ENCODE measurements at regions not wholly inside any gene's neighbourhood (a gene's known extent, or its start where the extent isn't known, plus 50 kb on each side); places are given as distances from the start of the nearest gene placed in this dataset.

- no peak overlapping the region for H2BK15ac ChIP-seq (ENCODE audit: low read depth, low read length)
- H3K23ac ChIP-seq (ENCODE audit: low read depth, low read length): no peak overlapping the region
- H2BK120ac ChIP-seq (ENCODE audit: low read depth, low read length): no peak overlapping the region
- no peaks in the 10 kb centered on the region for H3K4me1 ChIP-seq (ENCODE audit: control insufficient read depth, insufficient read depth, low read length)
- H3K56ac ChIP-seq (ENCODE audit: extremely low read depth, insufficient read depth, low read length): no peak overlapping the region
- WGBS, 2 experiments (ENCODE audit: extremely low coverage in 2 of 2, insufficient read length in 1 of 2): 70% methylated on average over 5 of the region's 9 CpGs; no CpG with 5 or more reads in 1 of the 2 experiments
- H3K4me3 ChIP-seq (ENCODE audit: insufficient read depth, low read depth, low read length): no peak overlapping the region
- no peak overlapping the region for H3K4ac ChIP-seq (ENCODE audit: low read depth, low read length)
- no peaks in the 10 kb centered on the region for H3K79me1 ChIP-seq (ENCODE audit: low read depth in 1 of 2, low read length in 2 of 2)
- DNase-seq (no peak), ATAC-seq (ENCODE audit: low read depth) (no peak)
- no peak overlapping the region for H2AK5ac ChIP-seq (ENCODE audit: low read depth, low read length)
- H3K4me2 ChIP-seq (ENCODE audit: low read depth, low read length): no peak overlapping the region
- no peaks in the 10 kb centered on the region for H3K27me3 ChIP-seq (ENCODE audit: control insufficient read depth, insufficient read depth, low read length)
- dilution Hi-C loops (cut with HindIII; ENCODE audit: low sequenced_read_pairs, unreplicated experiment) (no loop called here), in situ Hi-C loops (cut with MboI; ENCODE audit: low sequenced_read_pairs) (no loop called here), intact Hi-C loops (cut with micrococcal nuclease) (no loop called here)
- ChIA-PET POLR2A (ENCODE audit: unreplicated experiment) (no interaction called here), CTCF (no interaction called here)
- H3K9me3 ChIP-seq (ENCODE audit: control insufficient read depth, insufficient read depth, low read length): no peaks in the 10 kb centered on the region
- no peaks in the 10 kb centered on the region for H3K36me3 ChIP-seq (ENCODE audit: control insufficient read depth, insufficient read depth, low read length)
- no peak overlapping the region for H3K14ac ChIP-seq (replicated peaks; ENCODE audit: low read depth, low read length)
- no peaks in the 10 kb centered on the region for H4K20me1 ChIP-seq (ENCODE audit: insufficient read depth, low read length)
- H2BK5ac ChIP-seq (ENCODE audit: low read depth, low read length, poor library complexity, severe bottlenecking): no peak overlapping the region
- BruUV-seq (replicated peaks): no TSS peak
- H3K18ac ChIP-seq (ENCODE audit: low read depth, low read length): no peak overlapping the region
- no peak overlapping the region for H3K27ac ChIP-seq (ENCODE audit: insufficient read depth, low read length)
- TF ChIP-seq CEBPB (IDR thresholded peaks at IDR 0.05; ENCODE audit: low read depth, low read length) (no peak), BHLHE40 (IDR thresholded peaks at IDR 0.05; ENCODE audit: low read depth, low read length) (no peak)
- no peak overlapping the region for H2AK9ac ChIP-seq (replicated peaks; ENCODE audit: low read depth, low read length, poor library complexity)
- H4K8ac ChIP-seq (ENCODE audit: low read depth in 2 of 2, low read length in 2 of 2): no peak overlapping the region
- no peak overlapping the region for H2BK20ac ChIP-seq (ENCODE audit: low read depth, low read length)
- H4K91ac ChIP-seq (ENCODE audit: insufficient read depth, low read depth, low read length): no peak overlapping the region
- H3K9me1 ChIP-seq (ENCODE audit: insufficient read depth, low read length): no peaks in the 10 kb centered on the region
- no peak overlapping the region for H4K5ac ChIP-seq (ENCODE audit: low read depth, low read length)
- H3K9ac ChIP-seq (ENCODE audit: low read depth, low read length): no peak overlapping the region
- no peak overlapping the region for H2AFZ ChIP-seq (replicated peaks; ENCODE audit: low read length, poor library complexity)
Observed at GRCh38 chrX:23540532-23540931, 126.8 kb upstream of the PRDX4 start.
